ENCODE measurements at regions not wholly inside any gene's neighbourhood (a gene's known extent, or its start where the extent isn't known, plus 50 kb on each side); places are given as distances from the start of the nearest gene placed in this dataset.

GRCh38 chrX:97728215-97728614, 844.5 kb downstream of the RPA4 start:
- TF ChIP-seq, protein P1, sequence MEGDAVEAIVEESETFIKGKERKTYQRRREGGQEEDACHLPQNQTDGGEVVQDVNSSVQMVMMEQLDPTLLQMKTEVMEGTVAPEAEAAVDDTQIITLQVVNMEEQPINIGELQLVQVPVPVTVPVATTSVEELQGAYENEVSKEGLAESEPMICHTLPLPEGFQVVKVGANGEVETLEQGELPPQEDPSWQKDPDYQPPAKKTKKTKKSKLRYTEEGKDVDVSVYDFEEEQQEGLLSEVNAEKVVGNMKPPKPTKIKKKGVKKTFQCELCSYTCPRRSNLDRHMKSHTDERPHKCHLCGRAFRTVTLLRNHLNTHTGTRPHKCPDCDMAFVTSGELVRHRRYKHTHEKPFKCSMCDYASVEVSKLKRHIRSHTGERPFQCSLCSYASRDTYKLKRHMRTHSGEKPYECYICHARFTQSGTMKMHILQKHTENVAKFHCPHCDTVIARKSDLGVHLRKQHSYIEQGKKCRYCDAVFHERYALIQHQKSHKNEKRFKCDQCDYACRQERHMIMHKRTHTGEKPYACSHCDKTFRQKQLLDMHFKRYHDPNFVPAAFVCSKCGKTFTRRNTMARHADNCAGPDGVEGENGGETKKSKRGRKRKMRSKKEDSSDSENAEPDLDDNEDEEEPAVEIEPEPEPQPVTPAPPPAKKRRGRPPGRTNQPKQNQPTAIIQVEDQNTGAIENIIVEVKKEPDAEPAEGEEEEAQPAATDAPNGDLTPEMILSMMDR (conservative IDR thresholded peaks at IDR 0.05; ENCODE audit: low read length): no peak
- TF ChIP-seq EZH2phosphoT487 (IDR thresholded peaks at IDR 0.05; ENCODE audit: borderline replicate concordance, low read depth, low read length): no peak
